HG03354 (cell line): ENCODE measurements at regions not wholly inside any gene's neighbourhood (a gene's known extent, or its start where the extent isn't known, plus 50 kb on each side); places are given as distances from the start of the nearest gene placed in this dataset.

ENCODE experiments used
- ATAC-seq: cut with Tn5 transposase; IDR thresholded peaks from one replicate; pipeline ENCODE4 v1.9.1; 2021; ENCODE audit warnings: mild to moderate bottlenecking; ENCODE audit not compliant: unreplicated experiment, poor library complexity, severe bottlenecking

- ATAC-seq = no peak
These were observed 329.6 kb downstream of the KCTD12 start for GRCh38 chr13:76556627-76557026.

GRCh38 chr13:76552807-76553206, 333.4 kb downstream of the KCTD12 start:
- no peak for ATAC-seq

GRCh38 chr13:76552041-76552772, 334.0 kb downstream of the KCTD12 start:
- ATAC-seq = no peak

- ATAC-seq = no peak
These were observed 344.0 kb downstream of the KCTD12 start for GRCh38 chr13:76542176-76542575.

- no peak for ATAC-seq
These were observed 348.2 kb downstream of the KCTD12 start for GRCh38 chr13:76538004-76538403.

GRCh38 chr13:76533251-76533650, 353.0 kb downstream of the KCTD12 start:
- no peak for ATAC-seq

GRCh38 chr13:76527041-76527440, 359.2 kb downstream of the KCTD12 start:
- no peak for ATAC-seq

- ATAC-seq = no peak
These were observed 362.4 kb downstream of the KCTD12 start for GRCh38 chr13:76523740-76524340.

GRCh38 chr13:76522083-76522755, 364.0 kb downstream of the KCTD12 start:
- ATAC-seq = no peak

GRCh38 chr13:76519685-76520084, 366.5 kb downstream of the KCTD12 start:
- ATAC-seq = no peak

- ATAC-seq = no peak
These were observed 369.6 kb downstream of the KCTD12 start for GRCh38 chr13:76516586-76516985.

GRCh38 chr13:76516013-76516412, 370.2 kb downstream of the KCTD12 start:
- no peak for ATAC-seq

GRCh38 chr13:76512721-76513145, 373.5 kb downstream of the KCTD12 start:
- ATAC-seq = no peak

GRCh38 chr13:76505437-76505836, 380.8 kb downstream of the KCTD12 start:
- no peak for ATAC-seq

GRCh38 chr13:76503766-76504165, 382.4 kb downstream of the KCTD12 start:
- no peak for ATAC-seq

- ATAC-seq = no peak
These were observed 382.9 kb downstream of the KCTD12 start for GRCh38 chr13:76503291-76503690.

- ATAC-seq = no peak
These were observed 385.3 kb downstream of the KCTD12 start for GRCh38 chr13:76500894-76501293.

GRCh38 chr13:76499891-76500290, 386.3 kb downstream of the KCTD12 start:
- ATAC-seq = no peak

GRCh38 chr13:76489274-76489673, 396.9 kb downstream of the KCTD12 start:
- ATAC-seq = no peak

- no peak for ATAC-seq
These were observed 404.5 kb downstream of the KCTD12 start for GRCh38 chr13:76481738-76482137.

- ATAC-seq = no peak
These were observed 411.2 kb downstream of the KCTD12 start for GRCh38 chr13:76474966-76475365.
